KOPT-K1 (cell line): ENCODE measurements at regions not wholly inside any gene's neighbourhood (a gene's known extent, or its start where the extent isn't known, plus 50 kb on each side); places are given as distances from the start of the nearest gene placed in this dataset.

Source experiments
- H3K27ac ChIP-seq: fragments of 200-600 bp; sonication (generic); 2 replicates; pipeline ENCODE4 v1.5.1; 2016; ENCODE audit warnings: antibody characterized with exemption, mild to moderate bottlenecking, low read depth, low read length; ENCODE audit not compliant: poor library complexity, severe bottlenecking
- H3K36me3 ChIP-seq: fragments of 200-600 bp; sonication (generic); 2 replicates; pipeline ENCODE4 v1.5.1; 2017; ENCODE audit warnings: antibody characterized with exemption, mild to moderate bottlenecking, low read length, moderate library complexity; ENCODE audit not compliant: insufficient read depth
- H3K9me3 ChIP-seq: fragments of 200-600 bp; sonication (generic); 2 replicates; pipeline ENCODE4 v1.5.1; 2017; ENCODE audit warnings: antibody characterized with exemption, low read length, mild to moderate bottlenecking; ENCODE audit not compliant: insufficient read depth, poor library complexity, severe bottlenecking

DNA sequence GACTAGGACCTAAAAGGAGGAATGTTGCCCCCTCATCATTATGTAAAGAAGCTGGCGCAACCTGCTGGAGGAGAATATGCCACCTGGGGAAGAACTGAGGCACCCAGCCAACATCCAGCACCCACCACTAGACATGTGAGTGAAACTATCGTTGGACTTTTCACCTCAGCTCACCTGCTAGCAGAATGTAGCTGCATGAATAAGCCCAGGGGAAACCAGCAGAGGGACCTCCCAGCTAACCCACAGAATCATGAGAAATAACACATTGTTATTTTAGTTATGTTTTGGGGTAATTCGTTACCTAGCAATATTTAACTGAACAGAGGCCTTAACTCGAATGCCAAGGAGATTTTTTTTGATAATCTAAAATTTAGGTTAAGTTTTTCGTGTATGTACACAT is 542.5 kb upstream of the DAB1 start:
- Histone ChIP-seq H3K36me3 (no peaks in the 10 kb centered on the region), H3K9me3 (no peaks in the 10 kb centered on the region), H3K27ac (no peak overlapping the region)

DNA sequence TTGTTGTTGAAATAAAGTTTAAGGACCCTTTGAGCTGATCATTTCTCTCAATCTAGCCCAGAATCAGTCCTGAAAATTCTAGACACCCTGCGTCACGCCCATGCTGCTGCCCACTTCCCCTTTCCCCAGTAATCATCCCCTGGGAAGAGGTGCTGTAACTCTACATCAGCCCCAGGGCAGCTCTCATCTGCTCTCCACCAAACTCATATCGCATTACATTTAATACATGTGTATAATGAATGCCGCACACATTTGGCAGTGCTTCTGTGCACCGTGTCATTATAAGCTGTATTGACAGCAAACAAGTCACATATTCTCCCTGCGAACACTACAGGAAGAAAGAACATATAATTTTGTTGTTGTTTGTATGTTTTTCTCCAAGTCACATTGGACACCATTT is 539.7 kb upstream of the DAB1 start:
- Histone ChIP-seq H3K27ac (no peak overlapping the region), H3K9me3 (no peaks in the 10 kb centered on the region), H3K36me3 (no peaks in the 10 kb centered on the region)

DNA sequence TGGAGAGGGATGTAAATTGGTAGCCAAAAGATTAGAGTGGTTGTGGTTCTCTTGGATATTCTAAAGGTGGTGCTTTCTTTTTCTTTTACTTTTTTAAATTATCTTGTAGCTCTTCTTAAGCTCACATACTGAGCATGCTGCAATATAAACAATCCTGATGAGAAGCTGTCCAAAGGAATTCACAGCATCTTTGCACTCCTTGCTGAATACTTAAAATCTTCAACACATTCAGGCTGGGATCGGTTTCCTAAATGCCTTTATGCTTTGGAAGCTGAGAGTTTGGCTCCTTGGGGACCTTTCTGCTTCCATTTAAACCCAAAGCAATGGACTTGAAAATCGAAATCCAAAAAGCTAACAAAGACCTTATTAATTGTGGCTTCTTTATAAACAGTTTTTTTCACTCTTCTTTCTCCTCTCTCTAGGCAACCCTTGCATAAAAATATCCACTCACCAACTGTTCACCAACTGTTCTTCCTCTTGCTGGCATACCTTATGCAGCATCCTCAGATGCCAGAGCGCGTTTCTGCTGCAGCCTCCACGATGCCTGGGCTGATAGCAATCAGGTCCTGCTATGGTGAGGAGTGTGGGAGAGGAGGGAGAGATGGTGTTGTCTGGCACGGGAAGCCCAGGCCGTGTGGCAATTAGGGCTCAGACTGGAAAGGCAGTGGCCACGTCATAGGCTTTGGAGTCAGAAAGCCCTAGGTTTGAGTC is 535.8 kb upstream of the DAB1 start:
- Histone ChIP-seq H3K27ac (no peak overlapping the region), H3K9me3 (no peaks in the 10 kb centered on the region), H3K36me3 (no peaks in the 10 kb centered on the region)

DNA sequence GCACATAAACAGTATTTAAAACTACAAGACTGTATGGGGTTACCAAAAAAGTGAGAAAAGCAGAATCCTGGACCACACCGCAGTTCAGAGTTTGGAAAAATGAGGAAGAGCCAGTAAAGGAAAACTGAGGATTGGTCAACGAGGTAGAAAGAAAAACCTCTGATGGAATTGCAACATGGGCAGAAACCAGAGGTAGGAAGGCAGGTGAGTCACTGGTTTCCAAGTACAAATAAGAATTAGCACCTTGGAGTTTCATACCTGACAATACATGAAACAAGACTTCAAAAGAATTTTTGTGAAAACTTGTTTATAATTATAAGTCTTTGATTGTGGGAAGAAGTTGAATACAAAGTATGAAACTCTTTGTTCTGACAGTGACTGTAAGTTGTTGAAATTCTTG is 533.7 kb upstream of the DAB1 start:
- Histone ChIP-seq H3K36me3 (no peaks in the 10 kb centered on the region), H3K27ac (no peak overlapping the region), H3K9me3 (no peaks in the 10 kb centered on the region)

DNA sequence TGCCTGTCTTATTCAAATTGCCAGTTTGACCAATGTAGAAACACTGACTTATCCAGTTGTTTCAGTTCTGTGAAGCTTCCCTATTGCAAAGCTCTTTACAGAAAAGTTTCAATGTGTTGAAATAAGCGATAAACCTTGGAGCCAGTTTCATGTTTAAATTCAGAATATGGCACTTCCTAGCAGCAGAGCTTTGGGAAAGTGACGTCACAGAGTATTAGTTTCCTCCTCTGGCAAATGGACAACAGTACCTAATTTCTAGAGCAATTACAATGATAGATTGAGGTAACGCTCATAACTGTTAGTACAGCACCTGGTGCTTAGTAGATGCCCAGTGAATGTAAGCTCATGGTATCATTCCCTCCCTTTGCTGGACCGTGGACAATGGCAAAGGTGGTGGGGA is 527.5 kb upstream of the DAB1 start:
- no peaks in the 10 kb centered on the region for H3K36me3 ChIP-seq
- no peak overlapping the region for H3K27ac ChIP-seq
- no peaks in the 10 kb centered on the region for H3K9me3 ChIP-seq

DNA sequence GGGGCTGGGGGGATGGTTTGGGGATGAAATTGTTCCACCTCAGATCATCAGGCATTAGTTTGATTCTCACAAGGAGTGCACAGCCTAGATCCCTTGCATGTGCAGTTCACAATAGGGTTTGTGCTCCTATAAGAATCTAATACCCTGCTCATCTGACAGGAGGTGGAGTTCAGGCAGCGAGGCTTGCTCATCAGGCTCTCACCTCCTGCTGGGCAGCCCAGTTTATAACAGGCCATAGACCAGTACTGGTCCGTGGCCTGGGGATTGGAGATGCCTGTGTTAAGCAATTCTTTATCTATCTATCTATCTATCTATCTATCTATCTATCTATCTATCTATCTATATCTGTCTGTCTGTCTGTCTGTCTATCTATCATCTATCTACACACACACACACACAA is 525.3 kb upstream of the DAB1 start:
- H3K27ac ChIP-seq, result no peak overlapping the region
- no peaks in the 10 kb centered on the region for H3K36me3 ChIP-seq
- no peaks in the 10 kb centered on the region for H3K9me3 ChIP-seq

DNA sequence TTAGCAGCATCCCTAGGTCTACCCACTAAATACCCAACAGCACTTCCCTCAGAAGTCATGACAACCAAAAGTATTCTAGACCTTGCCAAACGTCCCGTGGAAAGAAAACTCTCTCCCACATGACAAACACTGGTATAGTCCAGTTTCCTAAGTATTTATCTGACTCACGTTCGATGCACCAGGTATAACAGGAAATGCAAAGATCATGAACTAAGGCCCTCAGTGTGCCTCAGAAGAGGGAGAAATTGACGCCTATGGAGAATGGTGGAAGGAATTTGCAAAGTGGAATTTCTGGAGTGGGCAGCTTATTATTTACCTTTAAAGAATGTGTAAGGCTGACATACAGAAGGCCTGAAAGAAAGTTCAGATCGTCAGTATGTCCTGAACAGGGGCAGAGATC is 523.6 kb upstream of the DAB1 start:
- Histone ChIP-seq H3K27ac (no peak overlapping the region), H3K36me3 (no peaks in the 10 kb centered on the region), H3K9me3 (no peaks in the 10 kb centered on the region)

DNA sequence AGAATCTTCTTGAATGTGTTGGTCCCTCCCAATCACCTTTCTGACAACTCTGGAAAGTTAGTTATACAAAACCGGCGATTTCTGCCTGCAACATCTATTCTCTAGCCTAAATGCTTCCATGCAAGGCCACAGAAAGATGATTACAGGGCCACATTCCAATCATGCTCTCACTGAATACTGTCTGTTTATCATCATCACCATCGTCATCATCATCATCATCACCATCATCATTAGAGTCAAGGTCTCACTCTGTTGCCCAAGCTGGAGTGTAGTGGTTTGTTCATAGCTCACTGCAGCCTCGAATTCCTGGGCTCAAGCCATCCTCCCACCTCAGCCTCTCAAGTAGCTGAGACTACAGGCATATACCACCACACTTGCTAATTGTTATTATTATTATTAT is 521.2 kb upstream of the DAB1 start:
- Histone ChIP-seq H3K27ac (no peak overlapping the region), H3K9me3 (no peaks in the 10 kb centered on the region), H3K36me3 (no peaks in the 10 kb centered on the region)

DNA sequence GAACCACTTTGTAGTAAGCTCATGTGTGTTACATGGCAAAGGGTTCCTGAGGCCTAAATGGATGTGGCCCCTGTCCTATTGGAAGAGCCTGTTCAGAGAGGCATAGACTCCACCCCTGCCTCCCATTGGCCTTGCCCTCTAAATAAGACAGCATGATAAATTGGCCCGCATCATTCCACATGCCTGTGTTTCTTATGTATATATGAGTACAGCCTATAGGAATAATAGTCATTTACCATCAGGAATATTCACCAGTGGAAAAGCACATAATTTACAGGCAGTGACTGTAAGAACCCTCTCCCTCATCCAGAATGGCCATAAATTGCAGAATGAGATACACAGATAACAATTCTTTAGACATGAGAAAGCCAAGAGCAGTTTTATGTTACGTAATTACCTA is 519.5 kb upstream of the DAB1 start:
- Histone ChIP-seq H3K9me3 (peaks cover 10% of the 10 kb centered on the region), H3K36me3 (no peaks in the 10 kb centered on the region), H3K27ac (no peak overlapping the region)

DNA sequence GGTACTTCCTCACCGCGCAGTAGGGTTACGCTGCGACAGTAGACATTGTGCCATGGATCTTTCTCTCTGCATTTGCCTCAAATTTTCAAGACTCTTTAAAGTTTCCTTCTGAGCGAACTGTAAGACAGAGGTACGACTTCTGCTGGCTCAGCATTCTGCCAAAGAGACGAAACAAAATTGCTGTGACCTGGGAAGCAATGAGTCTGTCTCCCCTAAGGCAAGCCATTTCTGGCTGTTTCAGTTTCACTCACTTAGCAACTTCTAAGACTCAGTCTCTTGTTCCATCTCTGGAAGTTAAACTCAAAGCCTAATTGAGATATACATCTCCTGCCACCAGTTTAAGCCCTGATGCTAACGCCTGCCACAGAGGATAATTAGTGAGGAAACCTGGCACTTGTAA is 510.9 kb upstream of the DAB1 start:
- no peaks in the 10 kb centered on the region for H3K36me3 ChIP-seq
- H3K9me3 ChIP-seq, result peaks cover 9% of the 10 kb centered on the region
- no peak overlapping the region for H3K27ac ChIP-seq

DNA sequence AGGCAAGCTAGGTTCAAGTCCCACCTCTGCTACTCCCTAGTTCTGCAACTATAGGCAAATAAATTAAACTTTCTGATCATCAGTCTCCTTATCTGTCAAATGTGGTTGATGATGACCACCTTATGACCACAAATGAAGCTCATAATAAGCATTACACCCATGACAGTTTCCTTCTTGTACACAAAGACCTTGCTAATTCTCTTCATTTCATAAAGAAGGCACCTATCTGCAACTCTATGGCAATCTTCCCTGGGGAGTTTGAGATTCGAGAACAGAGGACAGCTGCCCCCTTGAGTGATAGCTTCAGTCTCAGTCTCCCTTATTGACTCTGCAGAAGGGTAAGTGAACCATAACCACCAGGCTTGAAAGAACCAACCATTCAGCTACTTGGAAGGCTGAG is 503.1 kb upstream of the DAB1 start:
- Histone ChIP-seq H3K36me3 (no peaks in the 10 kb centered on the region), H3K9me3 (no peaks in the 10 kb centered on the region), H3K27ac (no peak overlapping the region)

DNA sequence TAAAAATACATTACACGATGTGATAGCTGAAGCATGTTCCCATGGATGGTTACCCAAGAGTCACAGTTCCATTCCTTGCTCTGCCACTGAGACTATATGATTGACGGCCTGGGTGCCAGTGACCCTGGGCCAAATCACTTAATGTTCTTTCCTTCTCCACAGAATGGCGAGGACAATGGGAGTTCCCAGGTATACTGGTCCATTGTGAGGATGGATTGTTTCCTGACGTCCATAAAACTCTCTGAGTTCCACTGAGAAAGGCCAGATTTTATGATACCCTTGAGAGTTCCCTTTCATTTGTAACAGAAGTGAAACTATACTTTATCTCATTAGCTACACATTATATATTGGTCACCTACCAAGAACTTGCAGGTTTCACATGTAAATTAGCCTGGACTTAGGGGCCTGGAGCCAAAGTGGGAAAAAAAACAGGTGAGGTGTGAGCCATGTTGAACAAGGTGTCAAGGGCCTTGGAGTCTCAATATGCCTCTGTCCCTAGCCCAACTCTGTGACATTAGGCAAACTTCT is 502.2 kb upstream of the DAB1 start:
- H3K9me3 ChIP-seq, result no peaks in the 10 kb centered on the region
- H3K36me3 ChIP-seq, result no peaks in the 10 kb centered on the region
- H3K27ac ChIP-seq, result no peak overlapping the region

DNA sequence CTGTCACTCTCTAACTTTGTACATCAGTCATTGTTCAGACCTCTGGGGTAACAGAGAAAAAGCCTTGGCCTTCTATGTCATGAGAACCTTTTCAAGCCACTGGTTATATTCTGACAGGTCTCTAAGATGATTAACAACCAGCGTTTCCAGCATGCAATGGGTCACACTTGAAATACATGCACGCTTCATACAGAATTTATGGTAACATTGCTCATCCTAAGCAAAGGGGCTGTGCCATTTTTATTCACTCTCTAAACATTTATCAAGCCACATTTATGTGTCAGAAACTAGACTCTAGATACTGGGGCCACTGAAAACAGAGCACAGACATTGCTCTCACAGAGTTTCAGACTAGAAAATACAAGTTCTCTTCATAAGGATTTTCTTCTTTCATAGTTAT is 501.4 kb upstream of the DAB1 start:
- Histone ChIP-seq H3K27ac (no peak overlapping the region), H3K36me3 (no peaks in the 10 kb centered on the region), H3K9me3 (no peaks in the 10 kb centered on the region)

DNA sequence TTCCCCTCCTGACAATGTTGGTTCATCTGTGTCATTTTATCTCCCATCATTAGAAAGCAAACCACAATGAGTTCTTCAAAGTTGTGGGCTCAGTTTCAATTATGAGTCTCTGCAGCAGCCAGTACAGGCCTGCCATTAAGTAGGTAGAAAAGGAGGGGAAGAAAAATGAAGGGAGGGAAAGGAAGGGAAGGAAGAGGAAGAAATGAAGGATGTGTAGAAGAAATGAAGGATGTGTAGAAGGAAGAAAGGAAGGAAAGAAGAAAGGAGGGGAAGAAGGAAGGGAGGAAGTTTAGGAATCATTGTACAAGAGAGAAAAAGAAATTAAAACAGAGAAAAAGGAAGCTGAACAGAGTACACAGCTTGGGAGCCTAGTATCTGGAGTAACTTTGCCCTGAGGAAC is 498.3 kb upstream of the DAB1 start:
- no peaks in the 10 kb centered on the region for H3K36me3 ChIP-seq
- H3K27ac ChIP-seq, result no peak overlapping the region
- H3K9me3 ChIP-seq, result no peaks in the 10 kb centered on the region

DNA sequence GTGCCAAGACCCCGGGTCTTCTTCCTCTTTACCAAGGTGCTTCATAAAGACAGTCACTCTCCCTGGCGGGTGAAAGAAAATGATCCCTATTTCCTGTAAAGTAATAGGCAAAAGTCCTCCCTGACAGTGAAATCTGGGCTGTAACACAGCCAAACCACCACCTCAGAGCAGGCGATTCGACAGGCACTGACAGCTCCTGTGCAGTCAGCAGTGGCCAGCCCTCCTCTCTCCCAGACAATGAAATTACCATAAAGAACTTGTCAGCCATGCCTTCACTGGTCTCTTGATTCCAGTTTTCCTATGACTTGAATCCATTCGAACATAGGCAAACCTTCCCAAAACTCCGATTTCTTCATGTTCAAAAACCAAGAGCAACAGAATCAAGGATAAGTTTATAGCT is 492.2 kb upstream of the DAB1 start:
- H3K9me3 ChIP-seq, result no peaks in the 10 kb centered on the region
- H3K27ac ChIP-seq, result no peak overlapping the region
- no peaks in the 10 kb centered on the region for H3K36me3 ChIP-seq

DNA sequence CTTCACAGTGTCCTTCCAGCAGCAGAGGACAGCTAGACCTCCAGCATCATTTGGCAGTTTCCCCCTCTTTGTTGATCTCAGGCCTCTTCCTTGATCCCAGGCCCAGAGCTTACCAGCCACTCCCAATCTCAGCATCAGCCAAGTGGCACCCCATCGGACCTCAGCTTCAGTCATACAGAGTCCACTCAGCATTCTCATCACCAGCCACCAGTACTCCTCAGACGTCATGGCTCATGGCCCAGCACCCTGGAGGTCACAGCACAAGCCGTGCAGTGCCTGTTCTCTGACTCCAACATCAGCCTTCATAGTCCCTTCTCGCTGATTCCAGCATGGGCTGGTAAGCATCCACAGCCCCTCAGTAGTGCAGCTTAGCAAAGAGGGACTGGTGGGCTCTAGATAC is 487.6 kb upstream of the DAB1 start:
- Histone ChIP-seq H3K36me3 (no peaks in the 10 kb centered on the region), H3K27ac (no peak overlapping the region), H3K9me3 (no peaks in the 10 kb centered on the region)
